H9 (cell line): ENCODE measurements at regions not wholly inside any gene's neighbourhood (a gene's known extent, or its start where the extent isn't known, plus 50 kb on each side); places are given as distances from the start of the nearest gene placed in this dataset.

Experiments
- DNase-seq: peaks from one replicate; pipeline ENCODE4 v3.0.0-alpha.2; 2017
- H2AFZ ChIP-seq: one replicate; pipeline ENCODE4 v1.6.1; 2013; ENCODE audit warnings: mild to moderate bottlenecking, low read length, control low read depth, moderate library complexity
- H2AK5ac ChIP-seq: 2 replicates; pipeline ENCODE4 v1.6.1; 2013; ENCODE audit warnings: low read length, control low read depth, mixed read lengths; ENCODE audit not compliant: insufficient read length
- H2BK120ac ChIP-seq: one replicate; pipeline ENCODE4 v1.6.1; 2013; ENCODE audit warnings: low read depth, mild to moderate bottlenecking, low read length, control low read depth, inconsistent platforms; ENCODE audit not compliant: poor library complexity, severe bottlenecking
- H2BK12ac ChIP-seq: 2 replicates; pipeline ENCODE4 v1.6.1; 2013; ENCODE audit warnings: low read length, control low read depth, mixed read lengths, low read depth; ENCODE audit not compliant: insufficient read length
- H2BK15ac ChIP-seq: 2 replicates; pipeline ENCODE4 v1.6.1; 2013; ENCODE audit warnings: low read depth, low read length, control low read depth
- H2BK20ac ChIP-seq: one replicate; pipeline ENCODE4 v1.6.1; 2013; ENCODE audit warnings: low read depth, mild to moderate bottlenecking, low read length, control low read depth, inconsistent platforms; ENCODE audit not compliant: poor library complexity, severe bottlenecking
- H2BK5ac ChIP-seq: 2 replicates; pipeline ENCODE4 v1.6.1; 2013; ENCODE audit warnings: low read length, control low read depth, mixed read lengths; ENCODE audit not compliant: insufficient read length
- H3K14ac ChIP-seq: 2 replicates; pipeline ENCODE4 v1.6.1; 2013; ENCODE audit warnings: low read length, control low read depth; ENCODE audit not compliant: insufficient read depth
- H3K18ac ChIP-seq: 2 replicates; pipeline ENCODE4 v1.6.1; 2013; ENCODE audit warnings: low read depth, mild to moderate bottlenecking, mixed read lengths, low read length, control low read depth; ENCODE audit not compliant: insufficient read length
- H3K23ac ChIP-seq: 2 replicates; pipeline ENCODE4 v1.6.1; 2013; ENCODE audit warnings: low read length, control low read depth, mixed read lengths, low read depth; ENCODE audit not compliant: insufficient read length
- H3K23me2 ChIP-seq: 2 replicates; pipeline ENCODE4 v1.6.1; 2013; ENCODE audit warnings: low read depth, mild to moderate bottlenecking, mixed read lengths, low read length, control low read depth; ENCODE audit not compliant: insufficient read length, poor library complexity, severe bottlenecking
- H3K27ac ChIP-seq: 2 replicates; pipeline ENCODE4 v1.5.1; 2013; ENCODE audit warnings: low read length, control low read depth, mixed read lengths, low read depth; ENCODE audit not compliant: insufficient read length
- H3K27me3 ChIP-seq: 2 replicates; pipeline ENCODE4 v1.6.1; 2013; ENCODE audit warnings: low read length, control low read depth, inconsistent platforms; ENCODE audit not compliant: insufficient read depth
- H3K4ac ChIP-seq: 2 replicates; pipeline ENCODE4 v1.6.1; 2013; ENCODE audit warnings: low read depth, mild to moderate bottlenecking, control low read depth, inconsistent platforms, low read length, moderate library complexity
- H3K4me1 ChIP-seq: 2 replicates; pipeline ENCODE4 v1.6.1; 2013; ENCODE audit warnings: low read length, control low read depth, inconsistent platforms; ENCODE audit not compliant: insufficient read depth
- H3K4me2 ChIP-seq: 2 replicates; pipeline ENCODE4 v1.6.1; 2013; ENCODE audit warnings: low read length, control low read depth, mixed read lengths; ENCODE audit not compliant: insufficient read length, insufficient read depth
- H3K56ac ChIP-seq: 2 replicates; pipeline ENCODE4 v1.6.1; 2013; ENCODE audit warnings: low read depth, mild to moderate bottlenecking, mixed read lengths, low read length, control low read depth; ENCODE audit not compliant: insufficient read length
- H3K79me1 ChIP-seq: 2 replicates; pipeline ENCODE4 v1.6.1; 2013; ENCODE audit warnings: low read depth, mild to moderate bottlenecking, moderate library complexity, low read length, control low read depth, inconsistent platforms; ENCODE audit not compliant: insufficient read depth, poor library complexity, severe bottlenecking
- H3K79me2 ChIP-seq: 2 replicates; pipeline ENCODE4 v1.6.1; 2013; ENCODE audit warnings: low read length, control low read depth, inconsistent platforms; ENCODE audit not compliant: insufficient read depth
- H3K9ac ChIP-seq: 2 replicates; pipeline ENCODE4 v1.6.1; 2013; ENCODE audit warnings: low read length, control low read depth, mixed read lengths; ENCODE audit not compliant: insufficient read length; ENCODE audit errors: extremely low read depth
- H3K9me3 ChIP-seq: one replicate; pipeline ENCODE4 v1.6.1; 2013; ENCODE audit warnings: low read depth, low read length, inconsistent platforms; ENCODE audit not compliant: control insufficient read depth
- H3T11ph ChIP-seq: one replicate; pipeline ENCODE4 v1.6.1; 2013; ENCODE audit warnings: mild to moderate bottlenecking, low read length, control low read depth, inconsistent platforms
- H4K20me1 ChIP-seq: one replicate; pipeline ENCODE4 v1.6.1; 2013; ENCODE audit not compliant: control insufficient read depth, insufficient read length, insufficient read depth
- H4K5ac ChIP-seq: 2 replicates; pipeline ENCODE4 v1.6.1; 2013; ENCODE audit warnings: low read depth, mild to moderate bottlenecking, mixed read lengths, low read length, control low read depth; ENCODE audit not compliant: insufficient read length
- H4K8ac ChIP-seq: replicated peaks from 2 replicates; pipeline ENCODE4 v1.6.1; 2013; ENCODE audit warnings: low read length, control low read depth, mixed read lengths, low read depth; ENCODE audit not compliant: insufficient read length
- H4K91ac ChIP-seq: 2 replicates; pipeline ENCODE4 v1.6.1; 2013; ENCODE audit warnings: low read depth, mild to moderate bottlenecking, moderate library complexity, mixed read lengths, low read length, control low read depth; ENCODE audit not compliant: insufficient read length
- H3K27ac Mint-ChIP-seq, 3 experiments: 2 replicates in 2 of 3; 3 replicates in 1 of 3; pipeline ENCODE4 v1.8.0; 2020 to 2021; ENCODE audit warnings: mixed read lengths in 3 of 3, mild to moderate bottlenecking in 1 of 3, moderate library complexity in 1 of 3
- H3K27me3 Mint-ChIP-seq: 2 replicates; pipeline ENCODE4 v1.8.0; 2021; ENCODE audit warnings: low read depth, mild to moderate bottlenecking, moderate library complexity, mixed read lengths
- H3K36me3 Mint-ChIP-seq, 3 experiments: 2 replicates in 2 of 3; 3 replicates in 1 of 3; pipeline ENCODE4 v1.8.0; 2020 to 2021; ENCODE audit warnings: low read depth in 3 of 3, mixed read lengths in 3 of 3; ENCODE audit not compliant: insufficient read depth in 1 of 3
- H3K4me1 Mint-ChIP-seq, 2 experiments: 2 replicates each; pipeline ENCODE4 v1.8.0; 2020; ENCODE audit warnings: mixed read lengths in 2 of 2
- H3K4me3 Mint-ChIP-seq, 2 experiments: 2 replicates in 1 of 2; 3 replicates in 1 of 2; pipeline ENCODE4 v1.8.0; 2020 to 2021; ENCODE audit warnings: mild to moderate bottlenecking in 2 of 2, mixed read lengths in 2 of 2, moderate library complexity in 1 of 2
- H3K9me3 Mint-ChIP-seq, 2 experiments: 2 replicates in 1 of 2; 3 replicates in 1 of 2; pipeline ENCODE4 v1.8.0; 2020; ENCODE audit warnings: mild to moderate bottlenecking in 2 of 2, mixed read lengths in 2 of 2, moderate library complexity in 1 of 2
- CTCF ChIP-seq: fragments of 200-600 bp; sonication (generic); conservative IDR thresholded peaks from 3 replicates; pipeline ENCODE4 v1.8.0; 2021; ENCODE audit warnings: antibody characterized with exemption, mild to moderate bottlenecking
- WGBS: extraction: QIAGEN DNeasy Blood & Tissue Kit; methylation state at CpG from one replicate; pipeline ENCODE4 v1.1.7; 2013; ENCODE audit warnings: missing lambda C conversion rate, low lambda C conversion rate, mixed read lengths; ENCODE audit not compliant: insufficient read length; ENCODE audit errors: extremely low coverage; 5-methylcytosine and 5-hydroxymethylcytosine counted together

- Histone ChIP-seq H3K4me2 (no peak overlapping the region), H4K91ac (no peak overlapping the region), H3K23me2 (no peaks in the 10 kb centered on the region), H3K9me3 (no peaks in the 10 kb centered on the region), H3K14ac (no peak overlapping the region), H2AK5ac (no peak overlapping the region), H3K4me1 (no peaks in the 10 kb centered on the region; the same call in 1 of the 2 replicates), H3K23ac (no peak overlapping the region), H3K27me3 (no peaks in the 10 kb centered on the region), H2AFZ (no peak overlapping the region), H3T11ph (no peak overlapping the region), H3K56ac (no peak overlapping the region), H2BK120ac (no peak overlapping the region), H4K8ac (no peak overlapping the region), H3K27ac (no peak overlapping the region), H2BK12ac (no peak overlapping the region), H4K5ac (no peak overlapping the region), H3K4ac (no peak overlapping the region), H3K79me1 (no peaks in the 10 kb centered on the region), H3K18ac (no peak overlapping the region), H2BK20ac (no peak overlapping the region), H3K9ac (no peak overlapping the region), H3K79me2 (no peaks in the 10 kb centered on the region), H2BK5ac (no peak overlapping the region), H4K20me1 (no peaks in the 10 kb centered on the region), H2BK15ac (no peak overlapping the region)
- Mint-ChIP-seq H3K36me3 (no peaks in the 10 kb centered on the region), H3K27ac (no peak overlapping the region), H3K4me3 (no peak overlapping the region), H3K27me3 (no peaks in the 10 kb centered on the region), H3K9me3 (no peaks in the 10 kb centered on the region), H3K4me1 (no peaks in the 10 kb centered on the region)
- DNase-seq = no peak
- WGBS = no CpG with 5 or more reads among the region's 3 CpGs
- TF ChIP-seq CTCF = no peak
Observed at GRCh38 chr14:38851111-38851510, 251.9 kb downstream of the SEC23A start.
